ENCODE measurements at regions not wholly inside any gene's neighbourhood (a gene's known extent, or its start where the extent isn't known, plus 50 kb on each side); places are given as distances from the start of the nearest gene placed in this dataset.
A peak's percentile ranks its signal among the peaks of the same experiment; 100 is the strongest.

- DNase-seq: peak; percentile 39
Observed at GRCh38 chr15:85312486-85312885, 67.9 kb upstream of the AKAP13 start.

DNA sequence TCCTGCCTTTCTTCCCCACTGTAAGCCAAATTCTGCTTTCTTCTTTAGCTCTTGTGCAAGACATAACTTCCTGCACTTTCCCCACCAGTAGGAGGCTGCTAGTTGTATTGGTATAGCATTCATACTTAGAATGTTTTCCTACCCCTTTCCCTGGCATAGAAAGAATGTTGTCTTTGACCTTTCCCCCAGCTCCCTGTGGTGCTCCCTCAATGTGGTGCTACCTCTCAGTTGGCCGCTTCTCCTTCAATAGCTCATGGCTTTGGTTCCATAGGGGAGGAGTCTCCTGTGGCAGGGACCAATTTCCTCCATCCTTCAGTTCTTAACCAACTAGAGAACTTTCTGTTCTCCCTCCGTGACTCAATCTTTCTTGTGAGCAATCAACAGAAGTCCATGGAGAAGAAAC, 67.5 kb upstream of the AKAP13 start:
- no peak for DNase-seq

GRCh38 chr15:85313339-85313738, 67.1 kb upstream of the AKAP13 start:
- no peak for DNase-seq

- no peak for DNase-seq
Observed at GRCh38 chr15:85314146-85314545, 66.3 kb upstream of the AKAP13 start.

DNA sequence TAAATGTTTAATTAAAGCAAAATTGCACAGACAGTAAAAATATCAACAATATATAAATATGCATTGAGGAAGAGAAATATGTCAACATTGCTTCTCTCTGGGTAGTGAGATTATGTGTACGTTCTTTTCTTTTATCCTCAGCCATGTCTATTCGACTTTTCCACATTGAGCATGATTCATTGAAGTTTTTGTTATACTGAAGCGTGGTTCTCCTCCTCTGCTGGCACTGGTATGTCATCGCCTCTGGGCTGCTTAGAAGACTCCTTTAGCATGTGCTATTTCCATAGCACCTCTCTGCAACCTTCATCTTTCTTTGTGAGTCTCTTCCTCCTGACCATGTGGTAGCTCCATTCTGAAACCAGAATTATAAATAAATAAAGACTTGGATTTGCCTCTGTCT, 65.8 kb upstream of the AKAP13 start:
- no peak for DNase-seq

DNA sequence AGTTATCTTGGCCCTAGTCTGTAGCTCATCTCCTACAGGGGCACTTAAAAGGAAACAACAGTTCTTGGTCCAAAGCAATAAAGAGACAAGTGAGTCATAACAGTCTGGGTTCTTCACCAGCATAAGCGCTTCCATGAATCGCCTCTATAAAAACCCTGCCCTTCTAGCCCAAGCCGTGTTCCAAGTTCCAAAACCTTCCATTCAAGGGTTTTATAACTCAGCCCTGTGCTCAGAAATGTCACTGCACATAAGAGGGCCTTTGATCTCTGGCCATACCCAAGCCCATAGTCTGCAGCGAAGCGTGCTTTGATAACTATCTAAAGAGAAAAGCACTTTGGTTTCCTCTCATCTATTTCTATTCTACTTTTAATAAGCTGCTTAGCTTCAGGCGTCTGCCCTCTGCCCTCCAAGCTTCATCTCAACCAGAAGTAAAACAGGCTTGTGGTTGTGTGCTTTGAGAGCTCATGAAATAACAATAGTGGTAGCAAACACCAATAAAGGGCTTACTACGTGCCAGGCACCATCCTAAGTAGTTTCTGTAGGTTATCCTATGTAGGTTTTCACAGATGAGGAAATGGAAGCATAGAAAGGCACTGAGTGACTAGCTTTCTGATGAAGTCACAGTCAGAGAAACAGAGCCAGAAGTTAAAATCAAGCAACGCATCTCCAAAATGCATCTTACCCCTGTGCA, 64.0 kb upstream of the AKAP13 start:
- peak; percentile 59 for DNase-seq

GRCh38 chr15:85318048-85318731, 62.2 kb upstream of the AKAP13 start:
- DNase-seq: peak; percentile 73

GRCh38 chr15:85318732-85319076, 61.7 kb upstream of the AKAP13 start:
- DNase-seq: no peak

- DNase-seq: no peak
Observed at GRCh38 chr15:85324202-85324601, 56.2 kb upstream of the AKAP13 start.

- DNase-seq: no peak
Observed at GRCh38 chr15:85325834-85326233, 54.6 kb upstream of the AKAP13 start.

DNA sequence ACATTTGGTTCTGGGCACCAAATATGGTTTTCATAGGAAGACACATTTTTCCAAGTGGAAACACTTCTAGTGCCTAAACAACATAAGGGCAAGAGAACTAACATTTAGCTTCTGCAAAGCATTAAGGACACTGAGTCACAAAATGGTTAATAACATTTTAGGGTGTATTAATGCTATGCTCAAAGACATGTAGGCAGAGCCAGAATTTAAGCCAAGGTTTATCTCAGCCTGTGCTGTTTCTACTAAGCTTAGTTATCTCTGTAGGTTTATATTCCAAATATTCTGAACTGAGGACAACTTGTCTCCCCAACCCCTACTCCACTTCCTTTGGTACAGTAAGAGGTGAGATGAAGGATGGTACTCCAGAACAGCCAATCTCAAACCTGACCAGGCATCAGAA, 54.1 kb upstream of the AKAP13 start:
- DNase-seq: no peak

DNA sequence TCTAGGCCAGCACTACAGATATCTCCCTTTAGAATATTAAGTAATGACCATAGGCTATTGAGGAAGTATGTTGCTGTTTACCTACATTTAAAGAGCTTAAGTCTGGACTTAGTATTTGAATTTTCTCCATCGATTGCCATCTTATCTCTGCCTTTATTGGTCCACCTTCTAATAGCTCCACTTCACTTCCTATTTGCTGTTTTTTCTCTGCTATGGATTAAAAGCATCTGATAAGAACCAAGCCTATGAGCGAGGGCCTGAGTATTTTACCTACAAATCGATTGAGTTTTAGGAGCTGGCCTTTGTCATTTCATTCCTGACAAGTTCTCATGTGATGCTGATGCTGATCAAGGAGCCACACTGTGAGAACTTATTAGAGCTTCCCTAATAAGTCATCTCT, 52.6 kb upstream of the AKAP13 start:
- no peak for DNase-seq

- DNase-seq: peak; percentile 69
Observed at GRCh38 chr15:85329561-85330422, 50.6 kb upstream of the AKAP13 start.
